NCI-H526 treated with DMSO at 0.1 percent for 48 hours (cell line): ENCODE measurements at regions not wholly inside any gene's neighbourhood (a gene's known extent, or its start where the extent isn't known, plus 50 kb on each side); places are given as distances from the start of the nearest gene placed in this dataset.

ENCODE experiments used
- DNase-seq: peaks from one replicate; lab custom pipeline; 2025; lab: John Stamatoyannopoulos, UW

DNA sequence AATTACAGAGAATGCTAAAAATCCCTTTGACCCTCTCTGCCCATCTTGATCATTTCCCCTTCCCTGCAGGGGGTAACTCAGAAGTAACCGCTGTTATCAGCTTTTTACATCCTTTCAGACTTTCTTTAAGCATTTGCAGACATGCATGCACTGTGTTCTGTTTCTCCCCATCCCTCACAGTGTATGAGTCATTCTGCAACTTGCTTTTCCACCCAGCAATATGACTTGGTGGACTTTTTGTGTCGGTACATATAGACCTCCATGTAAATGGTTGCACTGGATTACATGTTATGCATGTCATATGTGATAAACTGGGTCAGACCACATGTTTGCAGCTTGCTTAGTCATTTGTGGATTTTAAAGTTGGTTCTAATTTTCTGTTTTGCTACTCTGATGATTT lies 87.7 kb upstream of the NECTIN1 start:
- DNase-seq: no peak

- DNase-seq: no peak
These were observed 85.8 kb upstream of the NECTIN1 start for GRCh38 chr11:119814766-119815165.

GRCh38 chr11:119810478-119811232 lies 81.7 kb upstream of the NECTIN1 start:
- no peak for DNase-seq

DNA sequence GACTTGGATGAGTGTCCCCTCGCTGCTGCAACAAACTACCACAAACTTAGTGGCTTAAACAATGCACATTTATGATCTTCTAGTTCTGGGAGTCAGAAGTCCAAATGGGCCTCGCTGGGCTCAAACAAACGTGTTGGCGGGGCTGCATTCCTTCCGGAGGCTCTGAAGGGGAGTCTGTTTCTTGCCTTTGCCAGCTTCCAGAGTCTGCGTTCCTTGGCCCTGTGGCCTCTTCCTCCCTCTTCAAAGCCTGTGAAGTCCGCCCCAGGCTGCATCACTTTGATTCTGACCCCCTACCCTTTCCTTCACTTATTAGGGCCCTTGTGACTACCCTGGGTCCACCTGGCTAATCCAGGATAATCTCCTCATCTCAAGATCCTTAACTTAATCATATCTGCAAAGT lies 80.3 kb upstream of the NECTIN1 start:
- no peak for DNase-seq

DNA sequence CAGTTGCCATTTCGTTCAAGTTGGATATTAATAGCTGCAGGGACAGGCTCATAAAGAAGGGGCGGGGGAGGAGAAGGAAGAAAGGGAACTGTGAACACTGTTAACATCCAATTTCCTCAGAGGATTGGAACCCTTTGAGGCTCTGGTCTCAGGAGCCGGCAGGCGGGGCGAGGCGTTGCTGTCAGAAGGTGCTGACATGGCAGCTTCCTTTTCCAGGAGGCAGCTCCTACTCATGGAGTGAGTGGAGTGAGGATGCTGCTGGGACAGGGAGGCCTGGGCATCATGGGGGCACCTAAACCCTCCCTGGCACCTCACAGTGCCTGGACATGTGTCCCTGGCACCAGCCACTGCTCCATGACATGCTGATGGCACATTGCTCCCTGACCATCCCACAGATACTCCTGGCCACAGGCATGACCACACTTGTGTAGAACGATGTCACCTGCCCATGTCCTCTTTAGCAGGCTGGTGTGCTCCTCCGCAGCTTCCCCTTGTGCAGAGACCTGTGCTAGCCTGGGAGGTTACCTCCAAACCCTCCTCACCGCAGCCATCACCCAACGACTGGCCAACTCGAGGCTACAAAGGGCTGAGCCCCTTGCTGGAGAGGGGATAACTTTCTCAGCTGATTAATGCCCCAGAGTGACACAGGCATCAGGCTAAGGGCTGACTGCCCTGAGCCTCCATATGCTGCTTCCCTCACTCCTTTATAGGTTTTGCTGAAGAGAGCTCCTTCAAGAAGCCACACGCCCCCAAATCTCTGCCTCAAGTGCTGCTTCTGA lies 79.6 kb upstream of the NECTIN1 start:
- no peak for DNase-seq

- DNase-seq: no peak
These were observed 78.8 kb upstream of the NECTIN1 start for GRCh38 chr11:119807841-119808240.

- no peak for DNase-seq
These were observed 78.4 kb upstream of the NECTIN1 start for GRCh38 chr11:119807402-119807801.

DNA sequence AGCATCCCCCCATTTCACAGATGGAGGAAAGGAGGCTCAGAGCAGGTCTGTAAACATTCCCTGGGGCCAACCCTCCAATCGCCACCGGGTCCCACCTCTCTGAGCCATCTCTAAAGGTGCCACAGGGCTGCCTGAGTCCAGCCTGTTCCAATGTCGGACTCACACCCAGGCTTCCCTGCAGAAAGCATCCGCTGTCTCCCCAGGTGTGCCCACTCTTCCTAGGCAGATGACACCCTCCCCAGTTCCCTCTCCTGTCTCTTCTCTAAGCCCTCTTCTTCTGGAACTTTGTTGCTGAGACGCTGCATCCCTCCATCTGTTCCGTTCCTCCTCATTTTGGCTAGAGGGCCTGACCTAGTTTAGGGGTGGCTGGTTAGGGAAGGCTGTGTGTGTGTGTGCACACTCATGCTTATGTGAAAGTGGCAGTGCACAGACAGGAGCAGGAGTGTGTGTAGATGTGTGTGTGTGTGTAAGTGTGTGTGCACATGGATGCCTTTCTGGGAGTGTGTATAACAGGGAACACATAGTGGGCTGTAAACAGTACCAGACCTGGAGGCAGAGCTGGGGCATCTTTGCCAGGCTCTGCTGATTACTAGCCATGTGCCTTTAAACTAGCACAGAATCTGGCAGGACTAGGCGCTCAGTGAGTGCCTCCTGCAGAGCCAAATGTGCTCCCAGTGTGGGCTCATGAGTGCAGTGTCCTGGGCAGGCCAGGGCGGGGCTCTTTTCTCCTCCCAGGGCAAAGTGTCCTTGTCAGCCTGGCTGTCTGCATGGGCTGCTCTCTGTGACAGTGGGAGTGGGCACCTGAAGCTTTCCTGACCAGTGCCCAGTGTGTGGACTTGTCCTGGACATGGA lies 77.3 kb upstream of the NECTIN1 start:
- no peak for DNase-seq

DNA sequence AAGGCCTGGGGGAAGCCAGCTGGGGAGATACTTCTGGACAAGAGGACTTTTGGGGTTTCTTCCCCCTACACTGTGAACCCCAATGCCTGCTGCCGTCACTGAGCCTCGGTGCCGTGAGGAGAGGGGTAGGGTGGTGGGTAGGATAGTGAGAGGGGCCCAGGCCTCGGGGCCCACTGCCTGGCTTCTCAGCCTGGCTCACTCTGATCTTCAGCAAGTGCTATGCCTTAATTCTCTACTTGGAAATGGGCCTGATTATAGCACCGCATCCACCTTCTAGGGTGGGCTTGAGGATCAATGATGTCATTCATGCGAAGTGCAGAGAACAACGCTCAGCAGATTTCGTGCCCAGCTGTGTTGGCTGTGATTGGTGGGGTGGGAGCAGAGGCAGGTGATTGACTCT lies 76.7 kb upstream of the NECTIN1 start:
- DNase-seq: no peak

DNA sequence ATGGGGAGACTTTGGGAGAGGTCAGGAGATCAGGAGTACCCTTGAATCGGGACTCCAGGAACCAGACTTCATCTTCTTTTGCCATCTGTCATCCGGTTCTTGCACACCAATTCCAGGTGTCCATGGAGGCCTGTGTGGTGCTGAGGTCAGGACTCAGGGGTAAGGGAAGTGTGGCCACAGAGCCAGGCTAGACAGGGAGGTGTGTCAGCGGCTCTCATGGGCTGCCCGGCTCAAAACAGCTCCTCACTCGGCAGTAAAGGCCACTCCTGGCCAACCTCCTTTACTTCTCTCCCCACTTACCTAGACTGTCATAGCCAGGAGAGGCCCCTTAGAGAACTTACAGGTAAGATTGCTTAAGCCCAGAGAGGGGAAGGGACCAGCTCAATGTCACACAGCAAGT lies 75.7 kb upstream of the NECTIN1 start:
- DNase-seq: no peak

DNA sequence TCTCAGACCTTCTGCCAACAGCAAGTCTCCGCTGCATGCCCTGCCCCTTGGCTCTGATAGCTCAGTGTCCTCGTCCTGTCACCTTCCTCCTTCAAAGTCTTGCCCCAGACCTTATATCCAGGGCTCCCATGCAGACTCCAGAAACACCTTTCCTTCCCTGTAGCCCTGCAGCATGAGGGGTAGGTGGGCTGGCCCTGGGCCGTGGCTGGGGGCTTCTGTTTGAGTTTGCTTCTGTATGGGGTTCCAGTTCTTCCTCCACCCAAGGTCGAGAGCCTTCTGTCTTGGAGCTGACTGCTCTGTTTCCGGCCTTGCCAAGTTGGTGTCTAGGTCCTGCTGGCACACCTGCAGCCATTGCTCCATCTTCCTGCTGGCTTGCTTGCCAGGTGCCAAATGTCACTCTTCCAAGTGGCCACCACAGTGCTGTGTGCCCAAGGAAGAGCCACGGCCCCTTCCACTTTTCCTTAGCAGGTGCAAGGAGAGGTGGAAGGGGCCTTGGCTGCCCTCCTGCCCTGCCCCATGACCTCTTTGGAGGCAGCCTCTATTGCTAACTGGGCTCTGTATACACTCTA lies 74.8 kb upstream of the NECTIN1 start:
- DNase-seq: no peak

GRCh38 chr11:119803139-119803538 lies 74.1 kb upstream of the NECTIN1 start:
- no peak for DNase-seq

DNA sequence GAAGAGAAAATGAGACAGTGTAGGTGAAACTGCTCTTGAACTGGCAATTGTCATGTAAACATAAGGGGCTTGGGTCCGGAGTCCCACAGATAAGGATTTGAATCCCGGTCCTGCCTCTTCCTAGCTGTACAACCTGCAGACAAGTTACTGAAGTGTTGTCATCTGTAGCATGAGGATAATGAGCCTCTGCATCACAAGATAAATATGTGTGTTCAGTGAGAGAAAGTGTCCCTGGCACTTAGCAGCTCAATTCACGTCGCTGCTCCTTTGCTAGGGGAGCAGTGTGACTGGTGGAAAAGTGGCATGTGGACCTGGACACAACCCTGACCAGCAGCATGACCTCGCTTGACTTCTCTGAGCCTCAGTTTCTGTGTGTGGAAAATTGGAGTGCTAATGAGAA lies 73.7 kb upstream of the NECTIN1 start:
- DNase-seq: no peak

- DNase-seq: no peak
These were observed 71.6 kb upstream of the NECTIN1 start for GRCh38 chr11:119800619-119801018.

DNA sequence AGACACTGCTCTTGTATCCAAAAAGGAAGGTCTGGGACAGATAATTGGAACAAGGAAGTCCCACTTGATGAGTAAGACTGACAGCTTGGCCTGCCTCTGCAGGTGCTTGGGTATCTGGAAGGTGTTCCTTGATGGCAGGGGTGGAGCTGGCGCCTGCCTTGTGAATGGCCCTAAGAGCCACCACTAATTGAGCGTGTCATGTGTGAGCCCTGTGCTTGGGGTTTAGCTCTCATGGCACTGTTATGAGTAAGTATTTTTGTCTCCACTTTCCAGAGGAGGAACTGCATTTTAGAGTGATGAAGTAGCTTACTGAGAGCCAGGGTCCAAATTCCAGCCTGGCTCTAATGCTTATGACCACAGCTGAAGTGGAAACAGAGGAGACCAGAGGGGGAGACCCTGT lies 71.2 kb upstream of the NECTIN1 start:
- no peak for DNase-seq

DNA sequence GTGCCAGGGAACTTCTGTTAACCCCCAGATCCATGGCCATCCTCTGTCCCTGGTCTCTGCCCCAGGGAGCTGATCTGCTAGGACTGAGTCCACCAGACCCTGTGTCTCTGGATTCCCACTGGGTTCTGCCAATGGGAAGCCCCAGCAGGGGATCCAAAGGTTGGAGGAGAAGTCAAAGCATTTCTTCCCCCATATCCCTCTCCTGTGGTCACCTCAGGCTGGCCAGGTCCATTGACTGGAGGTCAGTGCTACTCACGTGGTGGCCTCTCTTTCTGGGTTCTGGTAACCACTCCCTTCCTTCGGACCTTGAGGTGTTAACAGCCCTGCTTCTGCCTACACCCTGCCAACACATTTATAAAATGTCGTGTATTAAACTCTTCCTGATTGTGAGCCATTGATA lies 69.7 kb upstream of the NECTIN1 start:
- no peak for DNase-seq

DNA sequence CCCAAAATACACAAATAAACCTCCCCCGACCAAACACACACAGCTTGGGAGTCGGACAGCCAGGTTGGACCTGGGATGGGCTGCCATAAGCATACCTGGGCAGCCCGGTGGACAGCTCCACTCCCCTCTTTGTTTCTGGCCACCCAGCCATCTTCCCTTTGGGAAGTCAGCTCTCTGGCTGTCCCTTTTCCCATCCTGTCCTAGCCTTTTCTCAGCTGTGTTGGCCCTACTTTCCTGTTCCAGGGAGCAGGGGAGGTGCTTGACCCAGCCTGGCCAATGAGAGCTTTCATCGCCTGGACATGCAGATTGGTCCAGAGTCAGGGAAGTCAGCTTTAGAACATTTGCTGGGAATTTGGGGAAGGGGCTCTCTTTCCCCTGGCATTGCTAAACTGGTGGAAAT lies 68.7 kb upstream of the NECTIN1 start:
- DNase-seq: no peak

DNA sequence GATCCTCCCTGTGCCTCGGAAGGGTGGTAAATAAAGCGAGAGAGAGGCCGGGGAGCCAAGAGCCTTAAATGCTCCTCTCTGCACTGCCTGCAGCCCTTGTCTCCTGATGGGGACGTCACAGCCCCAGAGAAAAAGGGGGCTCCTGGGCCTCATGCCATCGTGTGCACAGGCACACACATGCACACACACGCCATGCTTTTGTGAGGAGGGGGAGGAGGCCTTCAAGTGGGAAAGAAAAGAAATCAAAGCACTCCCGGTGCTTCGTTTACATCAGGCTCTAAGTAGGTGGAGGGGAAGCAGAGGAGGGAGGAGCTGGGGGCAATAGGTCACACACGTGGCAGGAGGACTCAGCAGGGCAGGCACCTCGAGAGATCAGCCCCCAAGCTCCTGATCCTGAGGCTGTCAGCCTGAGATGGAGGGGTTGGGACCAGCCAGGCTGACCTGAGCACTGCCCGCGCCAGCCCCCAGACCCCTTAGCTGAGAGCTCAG lies 68.2 kb upstream of the NECTIN1 start:
- no peak for DNase-seq

- no peak for DNase-seq
These were observed 67.5 kb upstream of the NECTIN1 start for GRCh38 chr11:119796363-119797060.

DNA sequence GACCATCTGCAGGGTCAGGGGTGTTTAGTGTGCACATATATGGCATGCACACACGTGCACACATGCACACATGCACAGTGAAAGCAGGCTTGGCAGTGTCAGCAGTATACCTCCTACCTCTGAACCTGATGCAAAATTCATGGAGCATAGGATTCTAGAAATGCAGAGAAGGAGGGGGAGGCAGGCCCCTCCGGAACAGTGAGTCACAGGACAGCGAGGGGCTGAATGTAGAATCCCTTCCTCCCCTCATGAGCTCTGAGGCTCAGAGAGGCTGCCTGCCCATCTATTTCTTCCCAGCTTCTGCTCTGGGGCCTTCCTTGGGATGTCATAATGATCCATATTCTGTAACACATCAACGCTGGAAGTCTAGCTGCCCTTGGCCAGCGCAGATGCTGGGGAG lies 66.7 kb upstream of the NECTIN1 start:
- no peak for DNase-seq

DNA sequence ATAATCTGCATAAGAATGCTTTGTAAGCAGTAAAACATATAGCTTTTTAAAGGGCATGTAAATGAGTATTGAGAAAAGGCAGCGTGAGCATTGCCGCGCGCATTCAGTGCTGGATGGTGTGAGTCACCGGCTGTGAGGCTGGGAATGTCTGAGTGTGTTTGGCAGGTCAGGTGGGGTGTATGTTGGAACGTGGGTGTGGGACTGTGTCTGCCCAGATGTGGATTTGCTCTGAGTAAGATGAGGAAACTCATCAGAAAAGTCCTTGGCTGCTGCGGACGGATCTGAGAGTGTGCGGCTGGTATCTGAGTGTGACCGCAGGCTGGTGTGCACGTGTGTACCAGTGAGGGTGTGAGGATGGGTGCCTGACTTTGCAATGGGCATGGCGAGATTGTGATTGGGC lies 66.2 kb upstream of the NECTIN1 start:
- DNase-seq: no peak

DNA sequence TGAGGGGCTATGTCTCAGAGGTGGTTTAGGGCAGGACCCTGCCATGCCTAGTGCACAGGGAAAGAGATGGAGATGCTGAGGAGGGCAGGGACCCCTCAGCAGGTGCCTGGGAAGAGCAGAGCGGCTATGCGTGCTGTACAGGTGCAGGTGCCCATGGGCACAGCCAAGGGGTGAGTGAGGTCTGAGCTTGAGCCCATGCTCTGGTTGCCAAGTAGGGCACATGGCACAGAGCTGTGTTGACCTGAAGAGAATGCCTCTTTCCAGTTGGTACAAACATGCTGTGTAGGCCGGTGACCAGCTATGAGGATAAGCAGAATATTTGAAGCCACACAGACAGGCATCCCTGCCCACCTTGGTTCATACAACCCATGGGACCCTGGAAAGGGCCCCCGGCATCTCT lies 65.8 kb upstream of the NECTIN1 start:
- DNase-seq: no peak
